ENCODE measurements at regions not wholly inside any gene's neighbourhood (a gene's known extent, or its start where the extent isn't known, plus 50 kb on each side); places are given as distances from the start of the nearest gene placed in this dataset.

GRCh38 chr11:27253224-27253623, 109.8 kb downstream of the CCDC34 start:
- ATAC-seq (ENCODE audit: low FRiP score in 2 of 2) (no peak), DNase-seq (no peak)
- TF ChIP-seq CTCF (IDR thresholded peaks at IDR 0.05) (no peak), POLR2AphosphoS5 (IDR thresholded peaks at IDR 0.05) (no peak), POLR2A (IDR thresholded peaks at IDR 0.05) (no peak), EP300 (IDR thresholded peaks at IDR 0.05) (no peak)
- Histone ChIP-seq H3K9me3 (no peaks in the 10 kb centered on the region), H3K27ac (no peak overlapping the region), H3K27me3 (no peaks in the 10 kb centered on the region), H3K4me1 (no peaks in the 10 kb centered on the region), H3K36me3 (no peaks in the 10 kb centered on the region), H3K4me3 (no peak overlapping the region)
- 82 to 100% methylated on average over 1 of the region's 1 CpG for WGBS, 2 donors

GRCh38 chr11:27250867-27251665, 111.9 kb downstream of the CCDC34 start:
- Histone ChIP-seq H3K9me3 (no peaks in the 10 kb centered on the region), H3K27ac (no peak overlapping the region), H3K4me3 (no peak overlapping the region), H3K4me1 (no peaks in the 10 kb centered on the region), H3K36me3 (no peaks in the 10 kb centered on the region), H3K27me3 (no peaks in the 10 kb centered on the region)
- DNase-seq (no peak), ATAC-seq (ENCODE audit: low FRiP score in 2 of 2) (no peak)
- TF ChIP-seq POLR2A (IDR thresholded peaks at IDR 0.05) (no peak), EP300 (IDR thresholded peaks at IDR 0.05) (no peak), POLR2AphosphoS5 (IDR thresholded peaks at IDR 0.05) (no peak), CTCF (IDR thresholded peaks at IDR 0.05) (no peak)
- WGBS, 2 donors, result 84% methylated on average over 5 of the region's 5 CpGs

- 75 to 79% methylated on average over 13 of the region's 13 CpGs for WGBS, 2 donors
- DNase-seq, result no peak
Observed at GRCh38 chr11:27248576-27249509, 114.2 kb downstream of the CCDC34 start.

GRCh38 chr11:27247660-27248059, 115.4 kb downstream of the CCDC34 start:
- ATAC-seq (ENCODE audit: low FRiP score in 2 of 2), result no peak
- no peak overlapping the region for H3K27ac ChIP-seq
- H3K4me3 ChIP-seq, result no peak overlapping the region
- no peaks in the 10 kb centered on the region for H3K27me3 ChIP-seq
- H3K36me3 ChIP-seq, result no peaks in the 10 kb centered on the region
- no peak for DNase-seq
- H3K9me3 ChIP-seq, result no peaks in the 10 kb centered on the region
- H3K4me1 ChIP-seq, result no peaks in the 10 kb centered on the region
- 80 to 88% methylated on average over 5 of the region's 5 CpGs for WGBS, 2 donors
- TF ChIP-seq EP300 (IDR thresholded peaks at IDR 0.05) (no peak), POLR2AphosphoS5 (IDR thresholded peaks at IDR 0.05) (no peak), CTCF (IDR thresholded peaks at IDR 0.05) (no peak), POLR2A (IDR thresholded peaks at IDR 0.05) (no peak)

More at GRCh38 chr11:27248576-27249509, 114.2 kb downstream of the CCDC34 start:
- Histone ChIP-seq H3K4me1 (no peaks in the 10 kb centered on the region), H3K27me3 (no peaks in the 10 kb centered on the region), H3K4me3 (no peak overlapping the region), H3K27ac (no peak overlapping the region), H3K9me3 (no peaks in the 10 kb centered on the region), H3K36me3 (no peaks in the 10 kb centered on the region)
- TF ChIP-seq CTCF (IDR thresholded peaks at IDR 0.05) (no peak), EP300 (IDR thresholded peaks at IDR 0.05) (no peak), POLR2A (IDR thresholded peaks at IDR 0.05) (no peak), POLR2AphosphoS5 (IDR thresholded peaks at IDR 0.05) (no peak)
- ATAC-seq (ENCODE audit: low FRiP score in 2 of 2), result peak in 1 of 2 donors; percentile 30

Data from upper lobe of left lung (tissue), 6 donors.